ENCODE measurements at regions not wholly inside any gene's neighbourhood (a gene's known extent, or its start where the extent isn't known, plus 50 kb on each side); places are given as distances from the start of the nearest gene placed in this dataset.

GRCh38 chr1:55522982-55523381, 307.8 kb upstream of the USP24 start:
- TF ChIP-seq, protein P1, sequence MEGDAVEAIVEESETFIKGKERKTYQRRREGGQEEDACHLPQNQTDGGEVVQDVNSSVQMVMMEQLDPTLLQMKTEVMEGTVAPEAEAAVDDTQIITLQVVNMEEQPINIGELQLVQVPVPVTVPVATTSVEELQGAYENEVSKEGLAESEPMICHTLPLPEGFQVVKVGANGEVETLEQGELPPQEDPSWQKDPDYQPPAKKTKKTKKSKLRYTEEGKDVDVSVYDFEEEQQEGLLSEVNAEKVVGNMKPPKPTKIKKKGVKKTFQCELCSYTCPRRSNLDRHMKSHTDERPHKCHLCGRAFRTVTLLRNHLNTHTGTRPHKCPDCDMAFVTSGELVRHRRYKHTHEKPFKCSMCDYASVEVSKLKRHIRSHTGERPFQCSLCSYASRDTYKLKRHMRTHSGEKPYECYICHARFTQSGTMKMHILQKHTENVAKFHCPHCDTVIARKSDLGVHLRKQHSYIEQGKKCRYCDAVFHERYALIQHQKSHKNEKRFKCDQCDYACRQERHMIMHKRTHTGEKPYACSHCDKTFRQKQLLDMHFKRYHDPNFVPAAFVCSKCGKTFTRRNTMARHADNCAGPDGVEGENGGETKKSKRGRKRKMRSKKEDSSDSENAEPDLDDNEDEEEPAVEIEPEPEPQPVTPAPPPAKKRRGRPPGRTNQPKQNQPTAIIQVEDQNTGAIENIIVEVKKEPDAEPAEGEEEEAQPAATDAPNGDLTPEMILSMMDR (IDR thresholded peaks at IDR 0.05): no peak
- no peak for TF ChIP-seq POLR2A (IDR thresholded peaks at IDR 0.05)
